ENCODE measurements at regions not wholly inside any gene's neighbourhood (a gene's known extent, or its start where the extent isn't known, plus 50 kb on each side); places are given as distances from the start of the nearest gene placed in this dataset.

DNA sequence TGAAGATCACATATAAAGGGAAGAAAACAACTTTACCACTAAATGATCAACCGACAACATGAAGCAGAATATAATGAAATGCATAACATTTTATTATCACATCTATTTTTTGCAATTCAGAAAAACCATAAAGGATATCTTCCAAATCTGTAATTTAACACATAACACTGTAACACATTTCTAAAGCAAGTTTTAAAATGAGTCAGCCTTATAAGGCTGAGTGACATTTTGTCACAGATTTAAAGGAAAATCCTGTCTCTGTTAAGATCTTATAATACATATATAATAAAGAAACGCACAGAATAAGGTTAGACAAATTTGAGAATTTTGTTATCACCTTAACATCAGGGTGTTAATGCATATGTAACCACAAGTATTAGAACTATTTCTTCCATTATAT lies 198.4 kb upstream of the RASA1 start:
- DNase-seq, result no peak

DNA sequence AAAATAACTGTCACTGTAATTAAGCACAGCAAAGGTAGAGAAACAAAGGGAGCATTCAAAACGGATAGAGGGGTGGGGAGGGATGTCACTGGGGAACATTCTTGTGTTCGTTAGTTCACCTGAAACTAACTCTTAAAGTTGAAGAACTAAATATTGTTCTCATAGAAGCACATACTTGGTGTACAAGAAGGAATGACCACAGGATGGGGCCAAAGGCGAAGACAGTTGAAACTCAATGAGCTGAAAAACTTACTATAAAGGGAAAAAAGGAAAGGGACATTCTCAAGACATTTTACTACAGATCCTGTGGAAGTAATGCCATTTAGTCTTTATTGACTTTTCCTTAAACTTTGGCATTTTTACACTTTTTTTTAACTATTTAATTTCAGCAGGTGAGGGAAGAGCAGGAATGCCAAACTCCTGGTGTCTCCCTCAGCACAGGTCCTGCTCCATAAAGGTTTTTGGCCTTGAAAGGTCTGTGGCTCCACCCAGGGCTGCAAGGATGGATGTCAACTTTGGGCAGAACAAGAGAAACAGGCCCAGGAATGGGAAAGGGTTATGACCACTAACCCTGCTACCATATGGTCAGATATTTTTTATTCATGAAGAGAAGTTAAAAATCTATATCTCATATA lies 197.6 kb upstream of the RASA1 start:
- DNase-seq, result peak; percentile 50

DNA sequence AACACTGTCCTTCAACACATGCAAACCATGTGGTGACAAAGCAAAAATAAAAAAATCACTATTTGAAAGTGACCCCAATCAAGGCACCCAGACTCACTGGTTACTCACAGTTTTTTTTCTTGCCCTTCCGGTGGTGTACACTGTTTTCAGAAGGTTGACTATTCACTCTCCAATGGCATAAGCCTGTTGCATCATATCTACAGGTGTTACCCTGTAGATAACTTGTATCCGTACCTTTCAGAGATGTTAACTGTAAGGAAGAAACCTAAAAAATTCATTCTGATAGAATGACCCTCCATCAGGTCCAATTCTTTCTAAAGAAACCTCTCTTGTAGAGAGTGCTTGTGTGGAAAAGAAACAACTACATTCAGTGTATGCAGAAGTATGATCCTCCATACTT lies 193.6 kb upstream of the RASA1 start:
- no peak for DNase-seq

DNA sequence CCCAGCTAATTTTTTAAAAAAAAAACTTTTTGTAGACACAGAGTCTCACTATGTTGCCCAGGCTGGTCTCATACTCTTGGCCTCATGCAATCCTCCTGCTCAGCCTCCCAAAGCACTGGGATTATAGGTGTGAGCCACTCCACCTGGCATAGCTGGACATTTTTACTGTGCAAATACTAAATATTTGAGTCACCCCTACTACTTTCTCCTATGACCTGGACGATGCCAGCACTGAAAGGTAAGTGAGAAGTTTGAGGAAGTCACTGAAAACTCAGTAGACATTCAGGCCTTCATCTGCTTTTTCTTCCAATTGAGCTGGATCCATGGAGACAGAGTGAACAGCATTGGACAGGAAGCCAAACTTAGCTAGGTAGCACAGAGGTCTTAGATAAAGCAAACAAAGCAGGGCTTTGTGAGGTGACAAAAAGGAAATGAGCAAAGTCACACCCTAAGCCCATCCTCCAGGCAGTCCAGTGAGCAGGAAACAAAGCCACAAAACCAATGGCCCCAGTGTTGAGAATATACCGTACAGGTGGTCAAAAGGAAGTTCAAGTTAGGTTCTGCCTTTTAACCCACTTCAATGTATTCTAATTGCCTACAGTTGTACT lies 192.6 kb upstream of the RASA1 start:
- DNase-seq, result no peak

DNA sequence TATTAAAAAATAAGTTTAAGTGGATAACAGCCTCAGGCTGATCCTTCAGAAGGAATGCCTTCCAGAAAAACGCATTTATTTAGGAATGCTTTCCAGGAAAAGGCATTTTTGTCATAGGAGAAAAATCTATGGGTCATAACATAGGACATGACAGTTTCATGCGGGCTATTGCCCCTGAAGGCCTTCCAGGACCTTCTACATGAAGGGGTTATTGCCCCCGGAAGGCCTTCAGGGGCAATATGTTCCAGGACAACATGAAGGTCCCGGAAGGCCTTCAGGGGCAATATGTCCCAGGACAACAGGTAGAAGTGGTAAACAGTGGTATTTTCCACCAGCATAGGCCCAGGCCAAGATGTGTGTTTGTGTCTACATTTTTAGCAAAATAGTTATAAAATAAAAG lies 191.3 kb upstream of the RASA1 start:
- DNase-seq, result no peak

DNA sequence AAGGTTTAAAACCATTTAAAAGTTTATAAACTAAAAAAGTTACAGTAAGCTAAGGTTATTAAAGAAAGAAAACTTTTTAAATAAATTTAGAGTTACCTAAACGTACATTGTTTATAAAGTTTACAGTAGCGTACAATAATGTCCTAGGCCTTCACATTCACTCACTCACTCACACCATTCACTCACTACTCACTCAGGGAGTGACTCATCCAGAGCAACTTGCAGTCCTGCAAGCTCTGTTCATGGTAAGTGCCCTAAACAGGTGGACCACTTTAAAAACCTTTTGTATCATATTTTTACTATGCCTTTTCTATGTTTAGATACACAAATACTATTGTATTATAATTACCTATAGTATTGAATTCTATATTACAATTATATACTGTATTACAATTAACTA lies 190.8 kb upstream of the RASA1 start:
- DNase-seq, result no peak

DNA sequence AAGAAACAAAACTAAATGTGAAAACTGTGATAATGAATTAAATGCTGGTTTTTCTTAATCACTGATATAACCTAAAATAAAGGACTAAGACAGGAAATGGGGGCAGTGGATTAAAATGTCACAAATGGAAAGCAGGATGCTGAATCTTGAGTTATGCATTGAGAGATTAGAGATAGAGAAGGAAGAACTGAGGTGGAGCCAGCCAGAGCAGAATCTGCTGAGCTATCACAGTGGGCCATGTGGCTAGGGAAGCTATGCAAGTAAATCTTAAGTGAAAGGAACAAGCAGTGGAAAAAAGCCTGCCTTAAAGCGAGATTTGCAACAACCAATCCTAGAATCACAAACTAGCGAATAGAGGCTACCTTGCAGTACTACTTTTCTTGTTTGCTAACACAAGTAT lies 188.5 kb upstream of the RASA1 start:
- DNase-seq, result peak; percentile 3

DNA sequence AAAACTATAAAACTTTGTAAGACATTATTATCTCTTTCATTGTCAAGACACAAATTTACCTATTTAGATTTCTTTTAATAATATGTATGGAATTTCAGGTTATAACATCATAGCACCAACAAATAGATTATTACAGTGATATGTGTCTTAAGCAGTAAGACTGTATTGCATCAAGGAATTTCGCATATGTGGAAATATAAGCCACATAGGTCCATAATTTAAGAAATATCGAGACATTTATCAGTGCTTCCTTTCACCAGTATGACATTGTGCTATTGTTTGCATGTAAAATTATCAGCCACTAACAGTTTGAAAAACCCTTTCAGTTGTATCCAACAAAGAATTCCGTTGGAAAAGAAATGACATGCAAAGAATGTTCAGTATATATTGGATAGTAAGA lies 186.7 kb upstream of the RASA1 start:
- DNase-seq, result no peak

DNA sequence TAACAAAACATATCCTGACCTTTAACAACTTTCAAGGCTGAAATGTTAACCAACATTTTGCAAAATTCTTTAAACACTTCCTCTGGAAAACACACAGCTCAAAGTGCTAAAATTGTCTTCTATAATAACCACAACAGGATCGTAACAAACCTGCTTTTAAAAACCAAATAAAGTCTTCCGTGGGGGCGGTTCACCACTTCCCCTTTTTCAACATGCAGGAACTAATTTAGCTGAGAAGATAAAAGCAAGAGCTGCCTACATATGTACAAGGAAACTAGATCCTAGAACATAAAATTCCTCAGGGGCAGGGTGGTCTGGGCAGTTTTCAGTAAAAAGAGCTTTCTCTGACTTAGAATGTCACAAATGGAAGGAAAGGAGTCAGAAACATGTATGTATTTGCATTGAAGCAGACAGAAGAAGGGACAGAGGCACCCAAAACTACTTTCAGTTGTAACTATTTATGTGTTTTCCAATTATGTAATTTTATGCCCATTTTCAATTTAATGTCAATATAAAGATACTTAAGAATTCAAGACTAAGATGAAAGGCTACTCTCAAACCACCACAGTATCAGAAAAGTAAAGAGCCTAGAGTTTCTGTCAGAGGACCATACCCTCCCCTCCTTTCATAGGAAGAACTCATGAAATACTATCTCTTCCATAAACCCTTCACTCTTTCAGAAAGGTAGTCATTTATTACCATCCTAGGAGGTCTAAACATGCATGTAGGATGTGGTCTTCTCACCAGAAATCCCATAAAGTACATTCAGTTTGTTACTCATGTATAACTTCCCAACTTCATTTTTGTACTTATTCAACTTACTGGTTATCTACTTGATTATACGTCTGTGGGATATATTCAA lies 185.9 kb upstream of the RASA1 start:
- DNase-seq, result peak; percentile 32

DNA sequence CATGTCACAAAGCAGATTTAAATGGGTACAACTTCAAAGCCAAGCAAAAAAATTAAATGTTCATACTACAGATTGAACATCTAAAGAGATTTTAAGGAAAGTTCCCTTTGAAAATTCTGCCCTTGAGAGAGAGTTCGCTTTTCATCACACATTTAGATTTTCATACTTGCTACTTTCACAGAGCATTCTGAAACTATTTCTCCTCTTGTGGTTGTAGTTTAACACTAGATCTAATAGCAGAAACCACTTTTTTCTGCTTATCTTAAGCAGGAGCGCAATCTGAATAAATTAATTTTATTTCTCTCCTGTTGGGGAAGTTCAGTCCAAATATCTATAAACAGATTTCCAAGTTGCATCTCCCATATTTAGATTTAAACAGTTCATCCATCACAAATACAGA lies 173.3 kb upstream of the RASA1 start:
- DNase-seq, result no peak

DNA sequence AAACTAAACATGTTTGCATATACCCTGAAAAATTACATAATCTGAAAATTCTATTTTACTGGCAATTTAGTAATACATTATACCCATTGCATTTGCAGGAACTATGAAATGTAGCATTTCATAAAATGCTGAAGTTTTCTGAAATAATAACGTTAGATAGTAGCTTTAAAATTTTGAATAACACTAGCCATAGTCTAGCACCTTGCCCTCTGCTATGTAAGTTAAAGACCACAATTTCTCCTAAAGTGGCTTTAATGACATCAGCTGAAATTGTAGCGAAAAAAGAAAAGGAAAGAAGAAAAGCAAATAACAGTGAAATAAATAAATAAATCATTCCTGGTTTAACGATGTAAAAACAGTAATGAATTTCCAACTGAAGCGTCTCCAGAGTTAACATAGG lies 172.8 kb upstream of the RASA1 start:
- no peak for DNase-seq

DNA sequence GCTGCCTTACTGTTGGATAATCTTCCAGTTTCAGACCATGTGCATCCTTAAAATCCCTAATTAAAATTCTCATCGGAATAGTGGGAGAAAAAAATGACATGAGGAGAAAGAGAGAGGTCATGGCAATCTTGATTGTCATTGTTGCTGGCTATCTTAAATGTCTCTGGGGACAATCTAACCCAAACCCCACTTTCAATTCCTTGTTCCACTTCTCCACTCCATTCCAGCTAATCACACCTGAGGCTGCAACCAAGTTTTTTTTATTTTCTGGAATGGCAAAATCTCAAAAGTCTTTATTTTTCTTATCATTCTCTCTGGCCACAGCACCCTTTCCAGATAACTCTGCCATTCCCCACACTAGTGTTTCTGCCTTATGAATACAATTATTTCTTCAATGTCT lies 171.9 kb upstream of the RASA1 start:
- no peak for DNase-seq

DNA sequence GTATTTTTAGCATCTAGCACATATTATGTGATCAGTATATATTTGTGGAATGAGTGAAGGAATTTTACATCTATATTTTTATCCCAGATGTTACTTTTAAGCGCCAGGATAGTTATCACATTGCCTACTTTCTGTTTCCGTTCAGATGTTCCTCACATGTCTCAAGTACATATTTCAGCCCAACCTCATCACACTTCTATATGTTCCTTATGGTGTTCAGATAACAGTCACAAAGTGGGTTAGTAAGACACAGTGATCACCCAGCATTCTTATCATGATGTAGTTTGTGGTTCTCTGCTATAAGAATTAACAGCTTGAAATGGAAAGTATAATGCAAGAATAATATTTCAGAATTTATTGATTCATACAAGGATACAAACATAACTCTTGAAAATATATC lies 170.0 kb upstream of the RASA1 start:
- DNase-seq, result no peak

DNA sequence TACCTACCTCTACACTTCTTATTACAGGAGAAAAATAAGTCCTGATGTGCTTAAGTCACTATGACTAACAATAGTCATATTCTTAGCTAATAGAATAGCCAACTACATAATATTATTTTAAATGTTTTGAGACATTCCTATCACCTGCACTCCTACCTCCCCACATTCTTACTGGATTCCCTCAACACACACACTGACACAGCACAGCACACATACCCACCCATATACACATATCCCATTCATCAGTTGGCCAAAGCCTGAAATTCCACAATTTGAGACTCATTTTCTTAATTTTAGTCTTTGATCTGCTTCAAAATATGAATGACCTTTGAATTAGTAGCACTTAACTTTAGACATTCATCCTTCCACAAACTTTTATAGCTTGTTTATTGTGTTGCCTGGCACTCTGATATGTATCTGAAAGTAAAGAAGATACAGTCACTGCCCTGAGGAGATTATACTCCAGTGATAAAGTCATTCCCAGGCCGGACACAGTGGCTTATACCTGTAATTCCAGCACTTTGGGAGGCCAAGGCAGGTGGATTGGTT lies 168.3 kb upstream of the RASA1 start:
- no peak for DNase-seq

DNA sequence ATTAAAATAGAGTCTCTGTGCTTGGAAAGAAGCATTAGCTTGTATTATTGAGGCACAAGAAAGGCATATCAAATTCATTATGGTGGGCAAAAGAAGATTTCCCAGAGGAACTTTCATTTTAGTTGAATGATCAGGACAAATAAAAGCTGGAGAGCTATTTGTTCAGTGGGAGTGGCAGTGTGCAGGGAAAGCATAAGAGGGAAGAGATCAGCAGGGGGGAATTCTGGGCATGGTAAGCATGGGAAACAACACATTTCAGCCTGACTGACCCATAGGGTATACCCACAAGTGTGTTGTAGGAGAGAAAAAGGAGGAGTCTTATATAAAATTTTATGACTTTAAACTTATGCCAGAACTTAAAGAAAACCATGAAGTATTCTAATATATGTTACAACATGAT lies 167.7 kb upstream of the RASA1 start:
- no peak for DNase-seq

DNA sequence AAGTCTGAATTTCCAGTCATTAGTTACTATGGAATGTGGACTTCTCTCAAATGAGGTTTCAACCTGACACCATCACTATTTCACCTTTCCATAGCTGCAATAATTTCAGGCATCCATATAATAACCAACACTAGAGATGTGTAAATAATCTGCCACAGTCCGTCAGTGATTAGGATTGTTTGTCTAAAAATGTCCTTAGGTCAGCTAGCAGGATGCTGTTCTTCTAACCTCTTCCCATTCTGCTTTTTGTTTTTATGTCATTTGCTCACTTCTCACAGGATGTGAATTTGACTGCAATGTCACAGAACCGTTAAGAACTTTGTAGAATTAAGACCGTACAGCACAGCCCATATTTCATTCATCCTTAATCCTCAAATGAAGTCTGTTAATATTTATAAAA lies 166.4 kb upstream of the RASA1 start:
- DNase-seq, result no peak

DNA sequence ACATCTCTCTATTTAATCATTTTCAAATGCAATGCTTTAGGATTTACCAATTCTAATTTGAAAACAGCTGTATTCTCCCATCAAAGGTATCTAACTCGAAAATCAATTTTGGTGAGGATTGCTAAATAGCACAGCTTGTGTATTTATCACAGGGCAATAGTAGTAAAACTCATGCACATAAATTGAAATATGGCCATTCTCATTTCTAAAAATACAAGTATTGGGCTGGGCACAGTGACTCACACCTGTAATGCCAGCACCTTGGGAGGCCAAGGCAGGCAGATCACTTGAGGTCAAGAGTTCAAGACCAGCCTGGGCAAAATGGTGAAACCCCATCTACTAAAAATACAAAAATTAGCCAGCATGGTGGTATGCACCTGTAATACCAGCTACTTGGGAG lies 164.8 kb upstream of the RASA1 start:
- no peak for DNase-seq

DNA sequence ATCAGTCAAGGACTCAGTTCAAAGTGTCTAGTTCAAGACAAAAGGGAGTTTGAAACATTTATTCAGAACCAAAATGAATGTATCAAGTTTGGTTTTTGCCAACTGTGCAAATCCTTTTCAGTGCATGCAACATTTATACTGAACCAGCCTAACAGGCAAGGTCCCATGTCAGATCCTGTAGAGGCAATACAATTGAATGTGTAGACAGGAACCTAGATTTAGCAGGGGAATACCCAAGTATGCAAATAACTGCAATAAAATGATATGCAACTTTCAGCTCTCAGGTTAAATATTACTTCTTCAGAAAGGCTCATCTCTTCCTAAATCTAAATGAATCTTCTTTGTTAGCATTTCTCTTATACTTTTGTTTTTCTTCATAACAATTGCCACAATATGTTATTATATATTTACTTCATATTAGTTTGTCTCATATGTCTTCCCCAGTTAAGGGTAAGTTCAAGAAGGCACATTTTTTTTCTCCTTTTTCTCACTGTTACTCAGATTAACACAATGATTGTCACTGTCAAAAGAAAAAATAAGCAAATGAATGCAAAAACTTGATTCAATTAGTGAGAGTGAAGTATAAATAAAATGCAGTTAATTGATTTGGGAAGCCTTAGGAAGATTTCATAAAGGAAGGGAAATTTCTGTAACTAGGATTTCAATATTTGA lies 163.9 kb upstream of the RASA1 start:
- DNase-seq, result no peak

DNA sequence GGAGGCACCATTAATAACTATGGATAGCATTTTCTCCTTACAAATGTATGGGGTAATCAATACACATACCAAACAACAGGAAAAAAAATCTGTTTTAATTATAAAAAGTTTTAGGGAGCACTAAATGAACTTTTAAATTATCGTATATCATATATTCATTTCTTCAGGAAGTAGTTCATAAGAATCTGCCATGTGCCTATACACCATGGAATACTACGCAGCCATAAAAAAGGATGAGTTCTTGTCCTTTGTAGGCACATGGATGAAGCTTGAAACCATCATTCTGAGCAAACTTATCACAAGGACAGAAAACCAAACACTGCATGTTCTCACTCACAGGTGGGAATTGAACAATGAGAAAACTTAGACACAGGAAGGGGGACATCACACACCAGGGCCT lies 162.1 kb upstream of the RASA1 start:
- DNase-seq, result no peak

DNA sequence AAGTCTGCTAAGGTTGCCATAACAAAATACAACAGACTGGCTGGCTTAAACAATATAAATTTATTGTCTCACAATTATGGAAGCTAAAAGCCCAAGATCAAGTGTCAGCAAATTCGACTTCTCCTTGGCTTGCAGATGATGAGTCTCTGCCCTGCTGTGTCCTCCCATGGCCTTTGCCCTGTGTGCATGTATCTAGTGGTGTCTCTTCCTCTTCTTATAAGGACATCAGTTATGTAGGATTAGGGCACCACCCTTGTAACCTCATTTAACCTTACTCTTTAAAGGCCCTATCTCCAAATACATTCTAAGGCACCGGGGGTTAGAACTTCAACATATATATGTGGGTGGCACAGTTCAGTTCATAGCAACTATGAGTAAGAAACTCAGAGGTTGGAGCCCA lies 157.9 kb upstream of the RASA1 start:
- DNase-seq, result no peak

DNA sequence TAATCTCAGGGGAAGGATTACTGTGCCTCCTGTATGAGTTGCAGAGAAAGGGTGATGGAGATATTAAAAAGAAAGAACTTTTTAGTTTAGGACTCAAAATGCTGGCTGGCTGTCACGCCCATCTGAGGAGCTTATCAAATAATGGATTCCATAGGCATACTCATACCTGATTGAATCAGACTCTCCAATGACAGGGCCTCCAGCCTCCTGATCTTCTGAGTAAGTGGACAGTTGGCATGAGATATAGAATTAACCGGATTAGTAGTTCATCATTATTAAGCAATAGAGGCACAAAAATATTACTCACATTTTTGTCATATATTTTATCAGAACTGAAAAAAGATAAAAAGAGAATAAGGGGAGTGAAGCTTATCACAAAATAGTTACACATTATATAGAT lies 157.0 kb upstream of the RASA1 start:
- DNase-seq, result no peak

DNA sequence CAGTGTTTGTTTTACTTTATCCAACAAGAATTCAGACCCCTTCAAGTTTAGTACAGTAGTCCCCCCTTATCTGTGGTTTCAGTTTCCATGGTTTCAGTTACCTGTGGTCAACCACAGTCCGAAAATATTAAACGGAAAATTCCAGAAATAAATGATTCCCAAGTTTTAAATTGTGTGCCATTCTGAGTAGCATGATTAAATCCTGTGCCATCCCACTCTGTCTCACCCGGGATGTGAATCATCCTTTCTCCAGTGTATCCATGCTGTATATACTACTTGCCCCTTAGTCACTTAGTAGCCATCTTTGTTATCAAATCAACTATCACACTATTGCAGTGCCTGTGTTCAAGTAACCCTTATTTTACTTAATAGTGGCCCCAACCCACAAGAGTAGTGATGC lies 153.8 kb upstream of the RASA1 start:
- no peak for DNase-seq

DNA sequence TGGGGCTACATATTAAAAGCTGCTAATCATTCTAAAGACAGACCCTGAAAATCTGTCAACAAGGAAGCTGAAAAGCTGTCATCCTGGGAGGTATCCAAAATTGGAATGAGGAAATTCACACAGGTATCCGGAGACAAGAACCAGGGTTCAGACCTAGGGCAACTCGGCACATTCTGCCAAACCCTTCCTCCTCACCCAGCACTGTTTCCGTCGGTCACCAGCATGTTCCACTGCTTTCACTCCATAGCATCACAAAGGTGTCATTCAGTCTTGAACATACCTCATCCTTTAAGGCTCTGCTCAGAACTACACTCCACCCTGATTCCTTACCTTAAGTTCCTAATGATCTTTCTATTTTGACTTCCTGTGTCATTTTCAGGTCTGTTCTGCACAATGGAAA lies 153.1 kb upstream of the RASA1 start:
- DNase-seq, result no peak

All from midbrain (tissue), 1 donor.